ENCODE measurements at regions not wholly inside any gene's neighbourhood (a gene's known extent, or its start where the extent isn't known, plus 50 kb on each side); places are given as distances from the start of the nearest gene placed in this dataset.
"Not testable (repeated sequence)": the region's sequence is repeated elsewhere in the genome, so short reads cannot be mapped to it uniquely, and the experiment has no call there.

GRCh38 chr9:29511680-29512079 is 1938.4 kb upstream of the C9orf72 start:
- DNase-seq, result no peak

GRCh38 chr9:29514336-29514735 is 1941.1 kb upstream of the C9orf72 start:
- no peak for DNase-seq

DNA sequence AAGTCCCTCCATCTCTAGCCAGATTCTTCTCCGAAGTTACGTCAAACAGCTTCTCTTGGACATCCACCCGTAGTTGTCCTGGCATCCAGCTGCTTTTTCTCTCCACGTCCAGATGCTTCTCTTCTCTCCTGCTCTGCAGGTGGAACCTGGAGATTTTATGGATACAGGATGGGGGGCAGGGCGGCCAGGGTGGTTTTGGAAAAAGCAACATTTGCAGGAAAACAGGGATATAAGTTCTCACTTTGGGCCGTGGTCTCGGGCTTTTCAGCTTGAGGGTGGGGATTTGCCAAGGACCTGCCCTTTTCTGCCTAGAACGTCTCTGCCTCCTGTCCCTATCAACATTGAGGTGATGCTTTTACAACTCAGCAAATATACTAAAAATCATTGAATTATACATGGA is 1941.6 kb upstream of the C9orf72 start:
- no peak for DNase-seq

- DNase-seq, result no peak
Measured at GRCh38 chr9:29548436-29548835, 1975.2 kb upstream of the C9orf72 start.

DNA sequence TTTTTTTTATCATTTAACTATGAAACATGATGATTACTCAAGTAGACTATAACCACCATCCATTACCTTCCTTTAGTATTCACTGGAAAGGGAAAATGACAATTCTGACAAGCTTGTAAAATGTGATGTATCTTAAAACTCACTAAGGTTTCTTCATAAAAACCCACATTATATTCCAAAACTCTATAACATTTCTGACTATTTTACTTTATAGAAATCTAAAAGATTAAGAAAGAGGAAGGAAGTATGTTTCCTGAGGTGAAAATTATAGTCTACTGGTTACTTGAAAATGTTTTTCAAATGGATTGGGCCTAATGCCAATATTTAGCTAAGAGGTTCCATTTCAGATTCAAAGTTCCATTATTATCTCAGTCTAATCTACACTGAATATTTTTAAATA is 1982.2 kb upstream of the C9orf72 start:
- no peak for DNase-seq

GRCh38 chr9:29556317-29556716 is 1983.0 kb upstream of the C9orf72 start:
- no peak for DNase-seq

DNA sequence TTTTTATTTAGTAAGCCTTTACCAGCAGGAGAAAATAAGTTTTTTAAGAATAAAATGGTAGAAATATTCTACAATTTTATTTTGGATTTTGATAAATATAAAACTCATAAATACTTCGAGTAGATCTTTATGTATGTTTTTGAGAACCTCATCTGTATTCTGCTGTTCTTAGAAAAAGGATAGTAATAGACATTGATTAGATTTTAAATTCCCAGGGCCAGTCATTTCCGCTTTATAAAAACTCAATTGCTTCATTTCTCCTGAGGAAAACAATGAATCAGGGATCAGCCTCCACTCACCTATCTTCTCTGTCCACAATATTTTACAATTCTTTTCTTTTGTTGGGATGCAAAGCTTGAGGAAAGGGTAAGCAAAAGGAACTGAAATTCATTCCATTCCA is 1983.5 kb upstream of the C9orf72 start:
- no peak for DNase-seq

- DNase-seq, result no peak
Measured at GRCh38 chr9:29564564-29564963, 1991.3 kb upstream of the C9orf72 start.

DNA sequence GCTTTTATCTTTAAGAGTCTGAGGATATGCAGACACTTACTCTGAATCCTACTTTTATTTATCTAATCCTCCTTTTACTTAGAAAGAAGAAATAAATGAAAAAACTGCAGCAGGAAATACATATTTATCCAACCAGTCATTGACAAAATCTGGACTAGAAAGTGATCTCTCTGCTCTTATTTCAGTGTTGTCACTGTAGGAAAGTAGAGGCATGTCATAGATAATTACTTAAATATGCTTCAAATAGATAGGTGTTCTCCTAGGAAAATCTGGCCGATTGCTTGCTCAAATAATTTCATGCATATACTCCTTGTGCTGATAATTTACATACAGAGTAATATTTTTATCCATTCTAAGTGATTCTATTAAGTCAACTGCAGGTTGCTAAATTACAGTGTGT is 2001.9 kb upstream of the C9orf72 start:
- DNase-seq, result no peak

GRCh38 chr9:29588361-29588760 is 2015.1 kb upstream of the C9orf72 start:
- no peak for DNase-seq

GRCh38 chr9:29609282-29609681 is 2036.0 kb upstream of the C9orf72 start:
- no peak for DNase-seq

DNA sequence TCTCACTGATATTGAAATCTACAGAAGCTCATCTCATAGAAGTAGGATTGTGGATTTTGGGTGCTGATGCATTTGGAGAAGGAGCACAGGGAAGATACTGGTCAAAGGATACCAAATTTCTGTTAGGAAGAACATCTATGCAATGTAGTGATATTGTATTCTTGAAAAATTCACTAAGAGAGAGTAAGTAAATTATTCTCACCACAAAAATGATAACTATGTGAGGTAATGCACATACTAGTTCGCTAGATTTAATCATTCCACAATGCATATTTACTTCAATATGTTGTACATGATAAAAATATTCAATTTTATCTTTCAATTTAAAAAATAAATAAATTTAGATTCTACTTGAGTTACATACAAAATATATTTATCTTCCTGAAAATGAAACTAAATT is 2040.5 kb upstream of the C9orf72 start:
- DNase-seq, result no peak

DNA sequence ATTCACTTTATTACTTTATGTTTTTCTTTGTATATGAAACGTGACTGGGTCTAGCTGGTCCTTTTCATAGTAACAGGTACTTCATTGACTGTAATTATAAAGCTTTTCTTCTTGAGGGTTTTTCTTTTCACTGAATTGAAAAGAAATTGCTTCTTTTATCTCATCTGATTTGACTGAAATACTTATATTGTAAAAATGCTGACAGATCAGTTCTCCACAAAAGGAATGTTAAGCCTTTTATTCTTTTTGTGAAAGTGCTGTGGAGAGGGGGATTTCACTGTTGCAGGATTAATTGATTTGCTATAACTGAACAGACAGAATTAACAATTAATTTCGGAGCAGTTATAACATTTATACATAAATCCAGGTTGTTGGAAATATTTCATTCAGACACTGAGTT is 2043.6 kb upstream of the C9orf72 start:
- no peak for DNase-seq

- no peak for DNase-seq
Measured at GRCh38 chr9:29625292-29625731, 2052.0 kb upstream of the C9orf72 start.

- DNase-seq, result no peak
Measured at GRCh38 chr9:29625931-29626330, 2052.7 kb upstream of the C9orf72 start.

DNA sequence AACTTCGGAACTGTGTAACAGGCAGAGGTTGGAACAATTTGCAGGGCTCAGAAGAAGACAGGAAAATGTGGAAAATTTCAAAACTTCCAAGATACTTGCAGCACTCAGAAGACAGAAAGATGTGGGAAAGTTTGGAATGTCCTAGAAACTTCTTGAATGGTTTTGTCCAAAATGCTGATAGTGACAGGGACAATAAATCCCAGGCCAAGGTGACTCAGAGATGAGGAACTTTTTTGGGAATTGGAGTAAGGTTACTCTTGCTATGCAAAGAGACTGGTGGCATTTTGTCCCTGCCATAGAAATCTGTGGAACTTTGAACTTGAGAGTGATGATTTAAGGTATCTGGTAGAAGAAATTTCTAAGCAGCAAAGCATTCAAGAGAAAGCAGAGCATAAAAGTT is 2055.6 kb upstream of the C9orf72 start:
- not testable (repeated sequence) for DNase-seq

DNA sequence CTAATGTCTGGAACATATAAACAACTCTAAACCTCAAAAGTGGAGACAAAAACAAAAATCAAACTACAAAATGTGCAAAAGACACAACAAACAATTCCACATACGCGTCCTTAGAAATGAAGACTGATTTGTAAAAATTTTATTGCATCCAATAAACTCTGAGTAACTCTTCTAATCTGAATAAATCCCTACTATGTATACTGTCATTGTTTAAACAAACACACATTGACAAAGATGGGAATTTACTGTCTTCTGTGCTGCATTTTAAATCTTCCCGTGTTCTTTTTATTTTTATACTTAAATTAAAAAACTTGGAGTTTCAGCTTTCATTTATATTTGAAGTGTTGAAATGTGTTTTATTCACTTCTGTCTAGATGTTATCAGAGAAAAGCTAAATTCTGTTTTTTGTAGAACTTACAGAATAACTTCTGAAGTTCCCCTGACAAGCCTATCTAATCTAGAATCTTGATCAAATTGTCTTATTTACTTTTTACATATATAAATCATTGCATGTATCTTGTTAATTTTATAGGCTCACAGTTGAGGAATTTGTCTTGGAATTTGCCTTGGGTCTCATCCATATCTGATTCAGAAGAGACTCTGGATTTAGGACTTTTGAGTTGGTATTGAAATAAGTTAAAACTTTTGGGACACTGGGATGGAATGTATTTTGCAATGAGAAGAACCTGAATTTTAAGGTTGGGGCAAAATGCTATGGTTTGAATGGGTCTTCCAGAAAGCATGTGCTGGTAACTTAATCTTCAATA is 2064.4 kb upstream of the C9orf72 start:
- DNase-seq, result no peak

DNA sequence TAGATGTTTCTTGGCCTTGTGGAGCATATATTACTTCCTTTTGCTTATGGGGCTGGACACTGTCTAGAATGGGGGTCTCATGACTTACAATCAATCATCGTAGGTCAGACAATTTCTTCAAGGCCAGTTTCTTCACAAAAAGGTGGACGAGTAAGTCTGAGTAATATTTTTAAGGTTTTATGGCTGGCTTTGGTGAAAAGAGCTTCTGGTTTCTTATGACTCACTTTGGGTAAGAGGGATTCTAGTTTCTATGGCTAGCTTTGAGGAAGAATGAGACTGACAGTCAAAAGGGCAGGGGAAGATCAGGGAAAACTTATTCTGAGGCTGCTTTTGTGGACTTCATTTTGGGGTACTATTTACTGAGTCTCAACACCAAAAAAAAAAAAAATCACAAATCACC is 2067.2 kb upstream of the C9orf72 start:
- DNase-seq, result no peak

DNA sequence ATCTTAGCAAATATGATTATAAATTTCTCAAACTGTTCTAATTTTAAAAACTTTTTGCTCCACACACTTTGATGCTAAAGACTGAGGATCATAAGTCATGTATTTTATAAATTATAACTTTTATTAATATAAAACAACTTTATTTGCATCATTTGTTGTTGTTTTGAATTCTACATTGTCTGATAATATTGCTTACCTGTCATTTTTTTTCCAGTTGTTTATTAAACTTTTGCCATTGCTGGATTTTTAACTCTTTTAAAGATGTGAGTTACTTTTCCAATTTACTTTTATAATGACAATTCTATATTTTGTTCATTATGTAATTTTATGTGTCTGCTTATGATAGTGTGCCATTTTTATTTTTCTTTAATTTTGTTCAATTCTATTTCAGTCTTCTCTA is 2071.2 kb upstream of the C9orf72 start:
- no peak for DNase-seq

- DNase-seq, result no peak
Measured at GRCh38 chr9:29647451-29647850, 2074.2 kb upstream of the C9orf72 start.

GRCh38 chr9:29648132-29648531 is 2074.9 kb upstream of the C9orf72 start:
- DNase-seq, result no peak

- DNase-seq, result no peak
Measured at GRCh38 chr9:29648601-29649000, 2075.3 kb upstream of the C9orf72 start.

DNA sequence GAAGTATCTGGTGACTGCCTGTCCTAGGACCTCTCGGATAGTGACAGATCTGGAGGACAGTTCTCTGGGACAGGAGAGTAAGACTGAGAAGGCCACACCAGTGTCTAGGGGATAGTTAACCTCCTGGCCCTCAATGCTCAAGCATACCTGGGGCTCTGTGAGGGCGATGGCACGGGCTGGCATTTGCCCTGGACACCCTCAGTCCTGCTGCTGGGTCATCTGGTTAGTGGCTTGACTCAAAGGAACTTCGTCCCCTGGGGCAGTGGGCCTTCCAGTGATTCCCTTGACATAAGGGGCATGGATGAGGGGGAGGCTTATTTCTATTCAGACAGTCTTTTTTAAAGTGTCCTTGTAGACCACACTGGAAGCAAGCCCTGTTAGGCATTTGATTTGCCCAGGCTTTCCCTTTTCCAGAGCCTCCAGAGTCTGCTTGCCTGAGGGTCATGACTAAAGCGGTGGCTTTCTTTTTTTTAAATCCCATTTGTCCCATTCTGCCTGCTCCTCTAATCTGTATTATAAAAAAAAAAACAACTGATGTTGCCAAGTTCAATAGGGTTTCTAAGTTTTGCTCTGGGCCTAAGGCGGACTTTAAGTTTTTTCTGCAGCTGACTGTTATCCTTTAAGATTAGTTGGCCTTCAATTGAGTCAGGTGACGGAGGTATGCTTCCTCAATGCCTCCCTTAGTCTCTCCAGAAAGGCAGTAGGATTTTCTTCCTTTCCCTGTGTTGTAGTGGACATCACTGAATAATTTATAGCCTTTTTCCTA is 2083.5 kb upstream of the C9orf72 start:
- DNase-seq, result no peak

DNA sequence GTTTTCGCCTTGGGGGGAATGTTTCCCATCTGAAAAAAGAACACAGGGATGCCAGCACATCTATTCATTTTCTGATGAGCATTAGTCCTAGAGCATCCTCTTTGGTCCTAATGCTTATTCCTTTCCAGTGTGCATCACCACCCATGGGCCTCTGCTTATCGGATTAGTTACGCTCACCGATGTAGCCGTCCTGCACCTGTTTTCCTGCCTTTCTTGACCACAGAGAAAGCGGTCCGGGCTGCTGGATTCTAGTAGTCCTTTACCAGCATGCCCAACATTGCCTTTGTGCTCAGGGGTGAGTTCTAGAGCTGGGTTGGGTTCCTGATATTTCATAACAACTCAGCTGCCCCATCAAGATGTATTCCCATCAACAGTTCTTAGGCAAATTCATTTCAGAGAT is 2084.5 kb upstream of the C9orf72 start:
- no peak for DNase-seq

DNA sequence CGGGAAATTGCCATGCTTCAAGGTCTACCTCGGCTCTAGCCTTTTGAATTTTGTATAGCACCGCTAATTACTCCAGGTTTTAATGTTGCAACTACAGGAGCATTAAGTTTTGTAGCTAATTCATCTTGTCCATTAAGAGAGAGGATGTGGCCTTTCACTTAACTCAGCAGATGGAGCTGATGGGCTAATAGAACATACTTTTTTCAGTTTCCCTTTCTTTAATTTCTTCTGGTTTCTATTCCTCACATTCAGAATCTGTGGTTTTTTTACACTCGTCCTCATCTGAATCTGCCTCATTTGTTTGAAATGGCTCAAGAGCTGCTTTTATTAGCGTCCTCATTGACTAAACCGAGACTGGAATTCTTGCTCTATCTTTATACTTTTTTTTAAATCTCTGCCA is 2085.7 kb upstream of the C9orf72 start:
- no peak for DNase-seq
